Activated CD4-positive, alpha-beta T cell treated with anti-CD3 and anti-CD28 coated beads, Interleukin-10, Interleukin-2, amounts not matched to agents 100 ng/mL and 50 ng/mL, durations not matched to agents 16 hours and 8 hours (primary cell): ENCODE measurements at regions not wholly inside any gene's neighbourhood (a gene's known extent, or its start where the extent isn't known, plus 50 kb on each side); places are given as distances from the start of the nearest gene placed in this dataset.
"Not testable (repeated sequence)": the region's sequence is repeated elsewhere in the genome, so short reads cannot be mapped to it uniquely, and the experiment has no call there.

ENCODE experiments used
- DNase-seq: peaks from one replicate; pipeline ENCODE4 v3.0.0-alpha.2; 2020

GRCh38 chr12:54105809-54106208, 52.2 kb downstream of the HOXC4 start:
- not testable (repeated sequence) for DNase-seq

- DNase-seq: not testable (repeated sequence)
These were observed 52.6 kb downstream of the HOXC4 start for GRCh38 chr12:54106252-54106651.

- not testable (repeated sequence) for DNase-seq
These were observed 53.4 kb downstream of the HOXC4 start for GRCh38 chr12:54106803-54107579.

- not testable (repeated sequence) for DNase-seq
These were observed 58.7 kb downstream of the HOXC4 start for GRCh38 chr12:54112336-54112735.

GRCh38 chr12:54116055-54116454, 62.4 kb downstream of the HOXC4 start:
- DNase-seq: not testable (repeated sequence)

GRCh38 chr12:54117392-54117791, 63.8 kb downstream of the HOXC4 start:
- DNase-seq: not testable (repeated sequence)

DNA sequence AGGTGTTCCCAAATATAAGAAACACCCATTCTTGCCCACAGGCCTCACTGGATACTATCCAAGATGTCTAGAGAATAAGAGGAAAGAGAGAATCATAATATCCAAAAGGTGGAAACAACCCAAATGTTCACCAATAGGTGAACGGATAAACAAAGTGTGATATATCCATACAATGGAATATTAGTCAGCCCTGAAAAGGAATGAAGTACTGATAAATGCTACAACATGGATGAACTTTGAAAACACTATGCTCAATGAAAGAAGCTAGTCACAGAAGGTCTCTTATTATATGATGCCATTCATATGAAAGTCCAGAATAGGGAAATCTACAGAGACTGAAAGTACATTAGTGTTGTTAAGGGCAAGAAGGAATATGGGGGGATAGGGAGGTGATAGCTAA, 65.4 kb downstream of the HOXC4 start:
- not testable (repeated sequence) for DNase-seq

DNA sequence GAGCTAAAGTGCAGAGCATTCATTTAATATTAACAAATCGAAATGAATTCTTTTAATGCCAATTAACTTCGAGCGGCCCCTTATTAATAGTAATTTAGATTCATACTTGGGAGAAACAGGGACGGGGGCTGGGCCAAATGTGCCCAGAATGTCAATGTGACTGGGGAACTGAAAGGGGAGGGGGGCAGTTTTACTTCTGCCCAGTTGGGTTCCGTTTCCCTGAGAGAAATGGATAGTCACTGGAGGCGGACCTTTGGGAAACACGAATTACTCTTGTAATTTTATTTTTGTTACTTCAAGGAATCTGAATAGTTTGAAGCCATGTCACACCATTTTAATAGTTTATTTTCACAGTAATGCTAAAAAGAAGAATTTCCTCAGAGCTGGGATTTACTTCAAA, 64.8 kb downstream of the SMUG1 start:
- DNase-seq: not testable (repeated sequence)

- not testable (repeated sequence) for DNase-seq
These were observed 63.1 kb downstream of the SMUG1 start for GRCh38 chr12:54125708-54126028.

GRCh38 chr12:54126029-54126695, 62.6 kb downstream of the SMUG1 start:
- DNase-seq: no peak

DNA sequence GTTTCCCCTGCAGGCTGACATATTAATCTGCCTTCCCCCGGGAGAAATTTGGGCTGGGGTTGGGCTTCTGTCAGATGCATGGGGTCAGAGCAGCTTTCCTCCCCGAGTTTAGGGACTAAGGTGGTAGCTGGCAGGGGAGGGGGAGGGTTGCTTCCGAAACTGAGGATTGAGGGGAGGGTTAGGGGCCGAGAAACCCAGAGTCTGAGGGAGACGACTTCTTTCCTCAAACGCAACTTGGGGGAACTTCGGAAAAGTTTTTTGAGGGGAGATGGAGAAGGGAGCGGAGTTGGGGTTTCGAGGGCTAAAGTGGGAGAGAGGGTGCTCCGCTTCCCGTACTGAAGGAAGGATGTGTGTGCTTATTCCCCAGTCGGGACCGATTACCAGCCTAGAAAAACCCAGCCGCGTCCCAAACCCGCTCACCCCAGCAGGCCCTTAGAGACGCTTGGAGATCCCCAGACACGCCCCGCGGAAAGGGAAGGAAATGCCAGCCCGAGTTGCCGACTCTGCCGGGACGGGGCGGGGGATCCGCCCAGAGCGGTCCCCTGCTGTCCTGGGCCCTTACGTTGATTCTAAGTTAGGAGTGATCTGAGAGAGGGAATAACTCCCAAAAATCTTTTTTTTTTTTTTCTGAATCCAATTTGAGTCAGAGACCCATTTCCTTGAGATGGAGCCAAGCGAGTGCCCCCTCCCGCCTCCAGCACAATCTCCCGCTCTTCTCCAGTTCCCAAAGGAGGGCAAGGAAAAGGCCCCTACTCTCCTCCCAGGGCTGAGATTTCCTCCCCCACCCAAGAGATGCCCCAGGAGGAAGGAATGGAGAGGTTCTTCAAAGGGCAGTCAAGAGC, 61.9 kb downstream of the SMUG1 start:
- DNase-seq: peak; percentile 7

DNA sequence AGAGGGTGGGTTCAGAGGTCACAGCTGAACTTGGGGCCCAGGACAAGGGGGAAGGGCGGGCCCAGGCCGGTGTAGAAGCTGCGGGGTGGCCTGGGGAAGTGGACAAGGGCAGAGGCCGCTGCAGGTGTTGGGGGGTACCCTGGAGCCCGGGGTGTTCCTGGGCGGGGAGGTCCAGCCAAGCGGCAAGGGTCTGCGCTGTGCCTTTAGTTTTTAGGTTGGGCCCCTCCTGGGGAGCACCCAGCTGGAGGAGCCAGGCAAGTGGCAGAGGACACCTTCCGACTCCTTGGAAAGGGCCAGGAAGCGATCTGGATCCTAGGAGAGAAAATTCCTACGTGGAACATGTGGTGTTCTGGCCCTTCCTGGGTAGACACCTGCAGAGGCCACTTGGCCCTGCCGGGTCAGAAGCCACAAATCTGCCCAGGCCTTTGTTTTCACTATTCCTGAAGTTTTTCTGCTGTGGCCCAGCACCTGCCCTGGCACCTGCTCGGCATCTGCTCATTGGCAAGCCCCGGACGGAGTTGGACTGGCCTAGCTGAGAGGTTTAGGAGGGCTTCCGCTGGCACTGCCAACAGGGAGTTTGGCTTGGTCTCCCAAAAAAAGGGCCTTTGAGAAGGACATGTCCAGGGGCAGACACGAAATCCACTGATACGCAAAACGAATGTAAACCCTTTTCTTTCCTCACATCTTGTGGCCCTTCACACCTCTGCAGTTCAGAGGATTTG, 61.1 kb downstream of the SMUG1 start:
- DNase-seq: no peak

GRCh38 chr12:54128416-54128815, 60.4 kb downstream of the SMUG1 start:
- no peak for DNase-seq

- DNase-seq: no peak
These were observed 59.5 kb downstream of the SMUG1 start for GRCh38 chr12:54129028-54129903.
